ENCODE measurements at regions not wholly inside any gene's neighbourhood (a gene's known extent, or its start where the extent isn't known, plus 50 kb on each side); places are given as distances from the start of the nearest gene placed in this dataset.

DNA sequence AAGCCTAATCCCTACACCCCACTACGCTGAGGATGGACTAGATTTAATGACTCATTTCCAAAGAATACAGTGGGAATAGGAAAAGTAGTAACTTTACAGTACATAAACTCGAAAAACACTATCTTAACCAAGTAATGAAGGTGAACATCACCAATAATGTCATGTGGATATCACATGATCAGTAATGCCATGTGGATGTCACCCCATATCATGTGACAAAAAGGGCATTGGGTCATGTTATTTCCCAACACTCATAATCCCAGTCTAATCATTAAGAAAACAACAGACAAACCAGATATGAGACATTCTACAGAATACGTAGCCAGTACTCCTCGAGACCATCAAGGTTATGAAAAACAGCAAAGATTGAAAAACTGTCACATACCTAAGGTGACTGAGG is 667.3 kb upstream of the CRIM1 start:
- Histone ChIP-seq H3K9me3 (ENCODE audit: control insufficient read depth in 2 of 2, insufficient read depth in 1 of 2, low read depth in 1 of 2, low read length in 1 of 2) (no peaks in the 10 kb centered on the region), H3K4me1 (ENCODE audit: control insufficient read depth in 3 of 3, insufficient read depth in 2 of 3, low read depth in 1 of 3, low read length in 2 of 3) (no peaks in the 10 kb centered on the region), H3K27ac (ENCODE audit: low read depth in 1 of 3, low read length in 2 of 3) (no peak overlapping the region), H3K4me3 (ENCODE audit: low read depth in 1 of 3, low read length in 3 of 3) (no peak overlapping the region), H3K27me3 (ENCODE audit: control insufficient read depth in 3 of 3, insufficient read depth in 3 of 3, low read length in 3 of 3) (no peaks in the 10 kb centered on the region), H3K36me3 (ENCODE audit: control insufficient read depth in 3 of 3, insufficient read depth in 2 of 3, low read depth in 1 of 3, low read length in 3 of 3) (no peaks in the 10 kb centered on the region)
- FAIRE-seq (no peak), DNase-seq (peak in 1 of 2 donors; percentile 39)
- 56 to 66% (median 62%) methylated on average over 4 of the region's 4 CpGs for WGBS, 3 donors

- no peak for FAIRE-seq
- no peak overlapping the region for H3K4me3 ChIP-seq (ENCODE audit: low read depth in 1 of 3, low read length in 3 of 3)
- no peaks in the 10 kb centered on the region for H3K9me3 ChIP-seq (ENCODE audit: control insufficient read depth in 2 of 2, insufficient read depth in 1 of 2, low read depth in 1 of 2, low read length in 1 of 2)
- DNase-seq, result peak; percentile 60 to 68
- H3K27me3 ChIP-seq (ENCODE audit: control insufficient read depth in 3 of 3, insufficient read depth in 3 of 3, low read length in 3 of 3), result no peaks in the 10 kb centered on the region
- peaks cover 0 to 5% (median 4%) of the 10 kb centered on the region in 3 donors for H3K4me1 ChIP-seq (ENCODE audit: control insufficient read depth in 3 of 3, insufficient read depth in 2 of 3, low read depth in 1 of 3, low read length in 2 of 3)
- H3K27ac ChIP-seq (ENCODE audit: low read depth in 1 of 3, low read length in 2 of 3), result peak overlapping the region in 1 of 3 donors; percentile 2
- WGBS, 3 donors, result 19 to 63% (median 23%) methylated on average over 2 of the region's 2 CpGs
- H3K36me3 ChIP-seq (ENCODE audit: control insufficient read depth in 3 of 3, insufficient read depth in 2 of 3, low read depth in 1 of 3, low read length in 3 of 3), result no peaks in the 10 kb centered on the region
Measured at GRCh38 chr2:35651688-35652323, 703.8 kb upstream of the CRIM1 start.

DNA sequence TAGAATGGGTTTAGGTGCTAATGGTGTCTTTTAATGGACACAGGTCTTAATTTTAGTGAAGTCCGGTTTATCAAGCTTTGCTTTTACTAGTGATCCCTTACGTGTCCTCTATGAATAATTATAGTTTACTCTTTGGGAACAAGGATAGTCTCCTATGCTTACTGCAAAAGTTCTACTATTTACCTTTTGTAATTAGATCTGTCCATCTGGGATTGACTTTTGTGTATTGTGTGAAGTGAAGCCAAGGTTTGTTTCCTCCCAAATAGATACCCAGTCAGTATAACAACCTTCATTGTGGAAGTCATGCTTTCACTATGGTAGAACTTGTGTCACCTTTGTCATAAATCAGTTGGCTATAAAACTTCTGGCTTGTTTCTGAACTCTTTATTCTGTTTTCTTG is 740.9 kb upstream of the CRIM1 start:
- DNase-seq, result no peak
- Histone ChIP-seq H3K27me3 (ENCODE audit: control insufficient read depth in 3 of 3, insufficient read depth in 3 of 3, low read length in 3 of 3) (no peaks in the 10 kb centered on the region), H3K4me3 (ENCODE audit: low read depth in 1 of 3, low read length in 3 of 3) (no peak overlapping the region), H3K36me3 (ENCODE audit: control insufficient read depth in 3 of 3, insufficient read depth in 2 of 3, low read depth in 1 of 3, low read length in 3 of 3) (no peaks in the 10 kb centered on the region), H3K4me1 (ENCODE audit: control insufficient read depth in 3 of 3, insufficient read depth in 2 of 3, low read depth in 1 of 3, low read length in 2 of 3) (no peaks in the 10 kb centered on the region), H3K9me3 (ENCODE audit: control insufficient read depth in 2 of 2, insufficient read depth in 1 of 2, low read depth in 1 of 2, low read length in 1 of 2) (no peaks in the 10 kb centered on the region), H3K27ac (ENCODE audit: low read depth in 1 of 3, low read length in 2 of 3) (no peak overlapping the region)
- 79 to 86% (median 85%) methylated on average over 2 of the region's 2 CpGs for WGBS, 3 donors
- no peak for FAIRE-seq

GRCh38 chr2:35606394-35606793 is 749.2 kb upstream of the CRIM1 start:
- 58 to 78% (median 64%) methylated on average over 2 of the region's 2 CpGs for WGBS, 3 donors
- no peak for DNase-seq
- no peaks in the 10 kb centered on the region for H3K9me3 ChIP-seq (ENCODE audit: control insufficient read depth in 2 of 2, insufficient read depth in 1 of 2, low read depth in 1 of 2, low read length in 1 of 2)
- FAIRE-seq, result no peak
- no peak overlapping the region for H3K4me3 ChIP-seq (ENCODE audit: low read depth in 1 of 3, low read length in 3 of 3)
- H3K36me3 ChIP-seq (ENCODE audit: control insufficient read depth in 3 of 3, insufficient read depth in 2 of 3, low read depth in 1 of 3, low read length in 3 of 3), result no peaks in the 10 kb centered on the region
- no peaks in the 10 kb centered on the region for H3K4me1 ChIP-seq (ENCODE audit: control insufficient read depth in 3 of 3, insufficient read depth in 2 of 3, low read depth in 1 of 3, low read length in 2 of 3)
- H3K27me3 ChIP-seq (ENCODE audit: control insufficient read depth in 3 of 3, insufficient read depth in 3 of 3, low read length in 3 of 3), result no peaks in the 10 kb centered on the region
- H3K27ac ChIP-seq (ENCODE audit: low read depth in 1 of 3, low read length in 2 of 3), result no peak overlapping the region

DNA sequence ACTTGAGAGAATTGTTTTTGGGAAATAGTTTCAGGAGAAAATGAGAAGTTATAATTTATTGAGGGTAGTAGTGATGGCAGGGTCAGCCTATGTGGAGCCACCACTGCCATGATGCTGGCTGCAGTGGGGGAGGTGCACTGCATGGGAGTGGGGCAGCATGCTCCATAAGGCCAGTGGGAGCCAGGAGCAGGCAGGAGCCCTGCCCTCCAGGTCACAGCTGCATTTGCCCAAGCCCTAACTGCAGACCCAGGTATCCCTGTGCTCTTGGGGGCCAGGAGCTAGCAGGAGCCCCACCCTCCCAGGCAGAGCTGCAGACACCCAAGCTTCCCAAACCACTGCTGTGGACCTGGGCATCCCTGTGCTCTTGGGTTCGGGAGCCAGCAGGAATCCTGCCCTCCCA is 757.3 kb upstream of the CRIM1 start:
- no peak for FAIRE-seq
- H3K27ac ChIP-seq (ENCODE audit: low read depth in 1 of 3, low read length in 2 of 3), result no peak overlapping the region
- no peak for DNase-seq
- no peaks in the 10 kb centered on the region for H3K36me3 ChIP-seq (ENCODE audit: control insufficient read depth in 3 of 3, insufficient read depth in 2 of 3, low read depth in 1 of 3, low read length in 3 of 3)
- no peaks in the 10 kb centered on the region for H3K27me3 ChIP-seq (ENCODE audit: control insufficient read depth in 3 of 3, insufficient read depth in 3 of 3, low read length in 3 of 3)
- peaks cover 2 to 23% of the 10 kb centered on the region in 2 donors for H3K9me3 ChIP-seq (ENCODE audit: control insufficient read depth in 2 of 2, insufficient read depth in 1 of 2, low read depth in 1 of 2, low read length in 1 of 2)
- H3K4me3 ChIP-seq (ENCODE audit: low read depth in 1 of 3, low read length in 3 of 3), result no peak overlapping the region
- H3K4me1 ChIP-seq (ENCODE audit: control insufficient read depth in 3 of 3, insufficient read depth in 2 of 3, low read depth in 1 of 3, low read length in 2 of 3), result no peaks in the 10 kb centered on the region
- WGBS, 3 donors, result 60 to 79% (median 78%) methylated on average over 1 of the region's 1 CpG

DNA sequence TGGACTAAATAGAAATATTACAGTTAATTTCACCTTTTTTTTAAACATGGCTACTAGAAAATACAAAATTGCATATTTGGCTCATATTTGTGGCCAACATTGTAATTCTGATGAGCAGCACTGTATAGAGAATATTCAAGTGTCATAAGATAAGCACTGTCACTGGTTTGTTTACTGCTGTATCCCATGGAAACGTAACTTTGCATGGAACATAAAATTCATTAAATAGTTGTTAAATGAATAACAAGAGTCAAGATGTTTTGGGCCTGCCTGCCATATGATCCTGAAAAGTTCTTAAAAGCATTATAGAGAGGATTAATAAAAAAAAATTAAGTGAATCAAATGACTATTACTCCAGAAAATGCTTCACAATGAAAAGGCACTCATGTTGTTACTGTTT is 763.7 kb upstream of the CRIM1 start:
- FAIRE-seq, result no peak
- H3K4me3 ChIP-seq (ENCODE audit: low read depth in 1 of 3, low read length in 3 of 3), result no peak overlapping the region
- H3K9me3 ChIP-seq (ENCODE audit: control insufficient read depth in 2 of 2, insufficient read depth in 1 of 2, low read depth in 1 of 2, low read length in 1 of 2), result peaks cover 0 to 10% of the 10 kb centered on the region in 2 donors
- WGBS, 3 donors, result 70 to 90% (median 76%) methylated on average over 1 of the region's 1 CpG
- no peak overlapping the region for H3K27ac ChIP-seq (ENCODE audit: low read depth in 1 of 3, low read length in 2 of 3)
- no peaks in the 10 kb centered on the region for H3K27me3 ChIP-seq (ENCODE audit: control insufficient read depth in 3 of 3, insufficient read depth in 3 of 3, low read length in 3 of 3)
- no peak for DNase-seq
- no peaks in the 10 kb centered on the region for H3K36me3 ChIP-seq (ENCODE audit: control insufficient read depth in 3 of 3, insufficient read depth in 2 of 3, low read depth in 1 of 3, low read length in 3 of 3)
- no peaks in the 10 kb centered on the region for H3K4me1 ChIP-seq (ENCODE audit: control insufficient read depth in 3 of 3, insufficient read depth in 2 of 3, low read depth in 1 of 3, low read length in 2 of 3)

GRCh38 chr2:35585972-35586371 is 769.6 kb upstream of the CRIM1 start:
- Histone ChIP-seq H3K9me3 (ENCODE audit: control insufficient read depth in 2 of 2, insufficient read depth in 1 of 2, low read depth in 1 of 2, low read length in 1 of 2) (peaks cover 2 to 23% of the 10 kb centered on the region in 2 donors), H3K27me3 (ENCODE audit: control insufficient read depth in 3 of 3, insufficient read depth in 3 of 3, low read length in 3 of 3) (no peaks in the 10 kb centered on the region), H3K4me1 (ENCODE audit: control insufficient read depth in 3 of 3, insufficient read depth in 2 of 3, low read depth in 1 of 3, low read length in 2 of 3) (no peaks in the 10 kb centered on the region), H3K36me3 (ENCODE audit: control insufficient read depth in 3 of 3, insufficient read depth in 2 of 3, low read depth in 1 of 3, low read length in 3 of 3) (no peaks in the 10 kb centered on the region), H3K4me3 (ENCODE audit: low read depth in 1 of 3, low read length in 3 of 3) (no peak overlapping the region), H3K27ac (ENCODE audit: low read depth in 1 of 3, low read length in 2 of 3) (no peak overlapping the region)
- no peak for FAIRE-seq
- WGBS, 3 donors, result 80 to 84% (median 80%) methylated on average over 5 of the region's 5 CpGs
- DNase-seq, result no peak

DNA sequence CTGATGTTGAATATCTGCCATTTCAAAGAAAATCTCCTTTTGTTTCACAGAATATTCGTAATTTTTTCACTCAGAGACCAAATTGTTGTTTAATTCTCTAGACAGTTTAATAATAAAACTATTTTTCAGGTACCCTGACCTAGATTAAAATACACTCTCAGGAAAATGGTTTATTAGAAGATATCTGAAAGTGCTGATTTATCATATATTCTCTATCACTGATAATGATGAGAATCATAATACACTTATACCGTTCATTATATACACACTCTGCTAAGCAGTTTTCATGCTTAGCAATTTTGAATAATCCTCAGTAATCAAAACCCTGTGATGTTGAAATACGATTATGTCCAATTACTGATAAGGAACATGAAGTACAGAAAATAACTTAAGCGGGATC is 772.9 kb upstream of the CRIM1 start:
- H3K4me1 ChIP-seq (ENCODE audit: control insufficient read depth in 3 of 3, insufficient read depth in 2 of 3, low read depth in 1 of 3, low read length in 2 of 3), result no peaks in the 10 kb centered on the region
- DNase-seq (no peak), FAIRE-seq (no peak)
- no peak overlapping the region for H3K27ac ChIP-seq (ENCODE audit: low read depth in 1 of 3, low read length in 2 of 3)
- H3K36me3 ChIP-seq (ENCODE audit: control insufficient read depth in 3 of 3, insufficient read depth in 2 of 3, low read depth in 1 of 3, low read length in 3 of 3), result no peaks in the 10 kb centered on the region
- H3K27me3 ChIP-seq (ENCODE audit: control insufficient read depth in 3 of 3, insufficient read depth in 3 of 3, low read length in 3 of 3), result no peaks in the 10 kb centered on the region
- peaks cover 2 to 20% of the 10 kb centered on the region in 2 donors for H3K9me3 ChIP-seq (ENCODE audit: control insufficient read depth in 2 of 2, insufficient read depth in 1 of 2, low read depth in 1 of 2, low read length in 1 of 2)
- no peak overlapping the region for H3K4me3 ChIP-seq (ENCODE audit: low read depth in 1 of 3, low read length in 3 of 3)
- 66 to 80% (median 74%) methylated on average over 4 of the region's 4 CpGs for WGBS, 3 donors

DNA sequence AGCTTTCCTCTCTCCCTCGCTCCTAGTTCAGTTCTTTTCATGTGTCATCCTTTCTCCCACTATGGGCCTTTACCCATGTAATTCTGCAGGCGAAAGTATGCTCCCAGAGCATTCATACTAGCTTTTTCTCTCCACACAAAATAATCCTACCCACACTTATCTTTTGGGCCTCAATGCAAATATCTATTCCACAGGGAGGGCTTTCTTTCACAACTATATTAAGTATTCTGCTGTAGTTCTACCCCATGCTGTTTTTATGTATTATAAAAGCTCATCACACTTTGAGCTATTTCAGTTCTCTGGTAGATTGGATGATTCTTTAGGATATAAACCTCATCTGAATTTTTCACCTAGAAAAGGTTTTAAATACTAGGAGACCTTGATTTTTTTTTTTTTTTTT is 774.6 kb upstream of the CRIM1 start:
- 76 to 85% (median 85%) methylated on average over 2 of the region's 2 CpGs for WGBS, 3 donors
- FAIRE-seq (no peak), DNase-seq (no peak)
- no peaks in the 10 kb centered on the region for H3K36me3 ChIP-seq (ENCODE audit: control insufficient read depth in 3 of 3, insufficient read depth in 2 of 3, low read depth in 1 of 3, low read length in 3 of 3)
- peaks cover 2 to 16% of the 10 kb centered on the region in 2 donors for H3K9me3 ChIP-seq (ENCODE audit: control insufficient read depth in 2 of 2, insufficient read depth in 1 of 2, low read depth in 1 of 2, low read length in 1 of 2)
- H3K4me3 ChIP-seq (ENCODE audit: low read depth in 1 of 3, low read length in 3 of 3), result no peak overlapping the region
- no peak overlapping the region for H3K27ac ChIP-seq (ENCODE audit: low read depth in 1 of 3, low read length in 2 of 3)
- no peaks in the 10 kb centered on the region for H3K4me1 ChIP-seq (ENCODE audit: control insufficient read depth in 3 of 3, insufficient read depth in 2 of 3, low read depth in 1 of 3, low read length in 2 of 3)
- H3K27me3 ChIP-seq (ENCODE audit: control insufficient read depth in 3 of 3, insufficient read depth in 3 of 3, low read length in 3 of 3), result no peaks in the 10 kb centered on the region

Measured in small intestine (tissue), 7 donors.